ENCODE measurements at regions not wholly inside any gene's neighbourhood (a gene's known extent, or its start where the extent isn't known, plus 50 kb on each side); places are given as distances from the start of the nearest gene placed in this dataset.
"Not testable (repeated sequence)": the region's sequence is repeated elsewhere in the genome, so short reads cannot be mapped to it uniquely, and the experiment has no call there.

DNA sequence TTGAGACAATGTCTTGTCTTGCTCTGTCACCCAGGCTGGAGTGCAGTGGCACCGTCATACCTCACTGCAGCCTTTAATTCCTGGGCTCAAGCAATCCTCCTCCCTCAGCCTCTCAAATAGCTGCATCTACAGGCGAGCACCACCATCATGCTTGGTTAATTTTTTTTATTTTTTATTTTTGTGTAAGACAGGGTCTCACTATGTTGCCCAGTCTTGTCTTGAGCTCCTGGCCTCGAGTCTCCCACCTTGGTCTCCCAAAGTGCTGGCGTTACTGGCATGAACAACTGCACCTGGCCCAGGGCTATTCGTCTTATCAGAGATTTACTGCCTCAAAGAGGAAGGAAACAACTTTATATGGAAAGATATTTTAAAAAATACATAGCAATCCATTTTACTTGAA, 102.8 kb upstream of the NUPR2 start:
- DNase-seq (ENCODE audit: low read depth in 2 of 2) = no peak

DNA sequence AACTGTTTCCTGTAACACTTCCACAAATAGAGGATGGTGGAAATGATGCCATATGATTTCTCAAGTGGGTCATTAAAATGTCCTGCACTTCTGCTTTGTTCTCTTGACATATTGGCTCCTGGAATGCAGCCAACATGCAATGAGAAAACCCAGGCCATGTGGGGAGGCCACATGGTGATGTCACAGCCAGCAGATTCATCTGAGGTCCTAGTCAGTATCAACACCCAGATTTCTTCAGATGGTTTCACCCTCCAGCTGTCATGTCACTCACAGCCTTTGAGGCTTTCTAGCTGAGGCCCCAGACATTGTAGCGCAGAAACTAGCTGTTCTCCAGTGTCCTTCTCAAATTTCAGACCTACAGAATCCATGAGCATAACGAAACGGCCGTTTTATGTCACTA, 102.3 kb upstream of the NUPR2 start:
- no peak for DNase-seq (ENCODE audit: low read depth in 2 of 2)

GRCh38 chr7:56213574-56213973, 97.4 kb upstream of the NUPR2 start:
- no peak for DNase-seq (ENCODE audit: low read depth in 2 of 2)

DNA sequence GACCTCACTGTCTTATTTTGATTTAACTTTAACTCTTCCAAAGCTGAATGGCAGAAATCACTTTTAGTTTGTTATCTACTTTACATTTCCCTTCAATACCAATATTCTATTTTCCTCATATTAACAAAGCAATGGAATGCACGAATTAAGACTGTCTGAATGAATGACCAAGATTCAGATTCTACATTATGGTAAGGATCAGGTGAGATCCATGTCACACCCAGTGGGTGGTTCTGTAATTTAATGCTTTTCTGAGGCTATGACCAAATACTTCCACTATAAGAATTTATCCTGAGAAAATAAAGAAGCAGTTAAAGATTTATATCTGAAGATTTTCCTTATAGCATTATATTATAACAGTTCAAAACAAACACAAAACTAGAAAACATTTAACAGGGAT, 90.2 kb upstream of the NUPR2 start:
- no peak for DNase-seq (ENCODE audit: low read depth in 2 of 2)

- no peak for DNase-seq (ENCODE audit: low read depth in 2 of 2)
Measured at GRCh38 chr7:56199639-56200038, 83.4 kb upstream of the NUPR2 start.

GRCh38 chr7:56196195-56196594, 80.0 kb upstream of the NUPR2 start:
- DNase-seq (ENCODE audit: low read depth in 2 of 2) = not testable (repeated sequence)

GRCh38 chr7:56188823-56189346, 72.7 kb upstream of the NUPR2 start:
- DNase-seq (ENCODE audit: low read depth in 2 of 2) = no peak

DNA sequence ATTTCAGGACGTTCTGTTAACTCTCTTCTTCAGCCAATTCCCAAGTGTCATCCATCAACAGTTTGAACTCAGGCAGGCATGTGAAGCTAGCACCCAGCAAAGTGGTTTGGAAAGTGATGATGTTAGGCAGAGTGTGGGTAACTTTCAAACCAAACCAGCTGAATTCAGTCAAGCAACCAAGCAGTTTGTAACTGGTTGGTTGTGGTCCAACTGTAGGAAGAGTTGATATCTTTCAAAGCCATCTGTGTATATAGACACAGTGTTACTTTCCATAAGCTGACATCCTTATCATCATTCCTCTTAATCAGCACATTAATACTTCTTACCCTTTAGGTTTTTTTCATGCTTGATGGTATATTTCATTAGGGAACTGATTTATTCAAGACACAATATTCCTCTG, 72.2 kb upstream of the NUPR2 start:
- DNase-seq (ENCODE audit: low read depth in 2 of 2) = no peak

DNA sequence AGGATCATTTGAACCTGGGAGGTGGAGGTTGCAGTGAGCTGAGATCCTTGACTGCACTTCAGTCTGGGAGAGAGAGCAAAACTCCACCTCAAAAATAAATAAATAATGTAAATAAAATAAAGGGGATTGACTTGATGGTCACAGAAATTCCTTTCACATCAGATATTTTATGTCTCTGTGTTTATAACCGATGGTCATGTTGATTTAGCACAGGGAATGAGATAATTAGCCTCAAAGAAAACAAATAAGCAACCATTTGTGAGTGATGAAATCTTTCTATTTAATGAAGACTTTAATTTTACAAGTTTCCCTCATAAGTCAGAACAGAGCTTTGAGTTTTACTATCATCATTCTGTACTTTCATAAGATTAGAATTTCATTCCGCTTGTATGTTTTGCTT, 64.8 kb upstream of the NUPR2 start:
- no peak for DNase-seq (ENCODE audit: low read depth in 2 of 2)

GRCh38 chr7:56175771-56176170, 59.6 kb upstream of the NUPR2 start:
- DNase-seq (ENCODE audit: low read depth in 2 of 2) = no peak

- no peak for DNase-seq (ENCODE audit: low read depth in 2 of 2)
Measured at GRCh38 chr7:56174875-56175760, 58.9 kb upstream of the NUPR2 start.

GRCh38 chr7:56174346-56174874, 58.2 kb upstream of the NUPR2 start:
- no peak for DNase-seq (ENCODE audit: low read depth in 2 of 2)

Measured in activated CD4-positive, alpha-beta T cell treated with anti-CD3 and anti-CD28 coated beads for 24 hours (primary cell).